ENCODE measurements at regions not wholly inside any gene's neighbourhood (a gene's known extent, or its start where the extent isn't known, plus 50 kb on each side); places are given as distances from the start of the nearest gene placed in this dataset.

DNA sequence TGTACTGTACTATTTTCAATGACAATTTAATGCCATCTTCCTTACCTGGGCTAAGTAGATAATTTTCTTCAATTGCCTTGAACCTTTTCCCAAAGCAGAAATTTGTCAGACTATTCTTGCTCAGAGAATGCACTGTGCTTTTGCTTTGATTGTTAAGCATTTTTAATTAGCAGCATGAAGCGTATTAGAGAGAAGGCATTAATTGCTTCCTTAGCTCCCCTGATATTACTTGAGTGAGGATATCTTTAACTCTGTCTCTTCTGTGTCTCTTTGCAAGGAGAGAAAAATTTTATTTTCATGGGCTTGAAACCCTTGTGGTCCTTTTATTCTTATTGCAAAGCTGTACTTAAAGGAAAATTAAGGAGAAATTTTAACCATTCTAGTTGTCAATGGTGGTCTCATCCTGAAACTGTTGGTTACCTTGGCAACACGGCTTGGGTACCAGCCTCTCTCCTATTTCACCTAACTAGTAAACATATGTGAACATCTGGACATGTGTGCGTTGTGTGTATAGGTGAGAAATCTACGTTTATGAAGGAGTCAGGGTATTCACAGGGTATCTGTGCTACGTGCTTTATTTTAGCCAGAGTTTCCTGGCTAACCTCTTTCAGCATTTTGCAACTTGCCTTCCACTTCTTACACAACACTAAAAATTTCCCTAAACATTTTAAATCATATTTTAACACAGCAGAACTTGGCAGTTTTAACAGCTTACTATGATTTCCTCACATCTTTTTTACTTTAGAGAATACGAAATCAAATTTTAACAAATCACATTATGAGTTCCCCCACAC, 225.5 kb downstream of the KLF5 start:
- Histone ChIP-seq H3K4me3 (ENCODE audit: low read length) (no peak overlapping the region), H3K9ac (ENCODE audit: low read length) (no peak overlapping the region), H3K79me2 (ENCODE audit: low read length) (no peaks in the 10 kb centered on the region), H4K20me1 (ENCODE audit: insufficient read depth, low read depth, low read length) (no peaks in the 10 kb centered on the region), H3K4me1 (ENCODE audit: low read length) (no peaks in the 10 kb centered on the region), H3K9me2 (replicated peaks; ENCODE audit: insufficient read depth, low read length) (no peaks in the 10 kb centered on the region), H2AFZ (ENCODE audit: low read length) (no peak overlapping the region), H3K36me3 (ENCODE audit: insufficient read depth, low read length) (no peaks in the 10 kb centered on the region), H3K4me2 (ENCODE audit: low read depth, low read length, poor library complexity, severe bottlenecking) (no peak overlapping the region), H3K9me3 (ENCODE audit: low read length) (no peaks in the 10 kb centered on the region), H3K27ac (ENCODE audit: low read length) (no peak overlapping the region), H3K27me3 (ENCODE audit: low read length) (no peaks in the 10 kb centered on the region)
- DNase-seq: no peak

DNA sequence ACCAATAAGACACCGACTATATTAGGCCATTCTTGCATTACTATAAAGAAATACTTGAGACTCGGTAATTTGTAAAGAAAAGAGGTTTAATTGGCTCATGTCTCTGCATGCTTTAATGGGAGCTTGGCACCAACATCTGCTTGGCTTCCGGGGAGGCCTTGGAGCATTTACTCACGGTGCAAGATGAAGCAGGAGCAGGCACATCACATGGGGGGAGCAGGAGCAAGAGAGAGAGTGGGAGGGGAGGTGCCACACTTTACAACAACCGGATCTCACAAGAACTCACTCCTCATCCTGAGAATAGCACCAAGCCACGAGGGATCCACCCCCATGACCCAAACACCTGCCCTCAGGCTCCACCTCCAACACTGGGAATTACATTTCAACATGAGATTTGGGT, 224.8 kb downstream of the KLF5 start:
- no peaks in the 10 kb centered on the region for H3K36me3 ChIP-seq (ENCODE audit: insufficient read depth, low read length)

DNA sequence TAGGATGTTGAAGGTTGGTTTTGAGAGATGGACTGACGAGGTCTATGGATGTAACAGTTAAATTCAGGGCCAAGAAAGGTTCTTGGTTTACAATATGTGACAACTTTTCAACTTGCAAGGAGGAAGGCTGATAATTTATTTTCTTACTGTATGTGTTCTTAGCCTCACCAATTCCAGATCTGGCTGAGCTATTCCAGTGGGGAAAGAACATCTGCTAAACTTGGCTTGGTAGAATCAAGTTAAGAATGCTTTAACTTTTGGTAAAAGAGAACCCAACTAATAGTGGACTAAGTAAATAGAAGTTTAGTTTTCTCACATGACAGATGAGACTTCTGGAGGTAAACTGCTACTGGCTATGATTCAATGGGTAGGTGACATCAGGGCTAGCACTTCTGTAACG, 222.9 kb downstream of the KLF5 start:
- no peaks in the 10 kb centered on the region for H3K9me3 ChIP-seq (ENCODE audit: low read length)
- H3K27ac ChIP-seq (ENCODE audit: low read length): no peak overlapping the region
- no peak for DNase-seq
- no peaks in the 10 kb centered on the region for H3K9me2 ChIP-seq (replicated peaks; ENCODE audit: insufficient read depth, low read length)
- H3K36me3 ChIP-seq (ENCODE audit: insufficient read depth, low read length): no peaks in the 10 kb centered on the region
- no peaks in the 10 kb centered on the region for H3K27me3 ChIP-seq (ENCODE audit: low read length)
- no peaks in the 10 kb centered on the region for H3K79me2 ChIP-seq (ENCODE audit: low read length)
- H3K4me2 ChIP-seq (ENCODE audit: low read depth, low read length, poor library complexity, severe bottlenecking): no peak overlapping the region
- no peaks in the 10 kb centered on the region for H4K20me1 ChIP-seq (ENCODE audit: insufficient read depth, low read depth, low read length)
- H3K4me1 ChIP-seq (ENCODE audit: low read length): no peaks in the 10 kb centered on the region
- H3K4me3 ChIP-seq (ENCODE audit: low read length): no peak overlapping the region
- no peak overlapping the region for H2AFZ ChIP-seq (ENCODE audit: low read length)
- H3K9ac ChIP-seq (ENCODE audit: low read length): no peak overlapping the region

More for the DNA sequence above, 224.8 kb downstream of the KLF5 start:
- H3K9me3 ChIP-seq (ENCODE audit: low read length): no peaks in the 10 kb centered on the region
- H3K9ac ChIP-seq (ENCODE audit: low read length): no peak overlapping the region
- no peak overlapping the region for H3K4me2 ChIP-seq (ENCODE audit: low read depth, low read length, poor library complexity, severe bottlenecking)
- H3K4me1 ChIP-seq (ENCODE audit: low read length): no peaks in the 10 kb centered on the region
- H3K79me2 ChIP-seq (ENCODE audit: low read length): no peaks in the 10 kb centered on the region
- H3K27ac ChIP-seq (ENCODE audit: low read length): no peak overlapping the region
- H3K9me2 ChIP-seq (replicated peaks; ENCODE audit: insufficient read depth, low read length): no peaks in the 10 kb centered on the region
- no peak for DNase-seq
- H3K27me3 ChIP-seq (ENCODE audit: low read length): no peaks in the 10 kb centered on the region
- H2AFZ ChIP-seq (ENCODE audit: low read length): no peak overlapping the region
- no peak overlapping the region for H3K4me3 ChIP-seq (ENCODE audit: low read length)
- no peaks in the 10 kb centered on the region for H4K20me1 ChIP-seq (ENCODE audit: insufficient read depth, low read depth, low read length)

DNA sequence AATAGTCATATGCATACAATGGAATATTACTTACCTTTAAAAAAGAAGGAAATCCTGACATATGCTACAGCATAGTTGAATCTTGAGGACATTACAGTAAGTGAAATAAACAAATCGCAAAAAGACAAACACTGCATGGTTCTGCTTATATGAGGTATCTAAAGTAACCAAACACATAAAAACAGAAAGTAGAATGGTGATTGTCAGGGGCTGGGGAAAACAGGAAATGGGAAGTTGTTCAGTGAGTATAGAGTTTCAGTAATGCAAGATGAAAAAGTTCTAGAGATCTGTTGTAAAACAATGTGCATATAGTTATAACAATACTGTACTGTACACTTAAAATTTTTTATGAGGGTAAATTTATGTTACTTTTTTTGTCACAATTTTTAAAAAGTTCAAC, 219.4 kb downstream of the KLF5 start:
- H3K27ac ChIP-seq (ENCODE audit: low read length): no peak overlapping the region
- H3K79me2 ChIP-seq (ENCODE audit: low read length): no peaks in the 10 kb centered on the region
- DNase-seq: no peak
- no peaks in the 10 kb centered on the region for H3K36me3 ChIP-seq (ENCODE audit: insufficient read depth, low read length)
- H4K20me1 ChIP-seq (ENCODE audit: insufficient read depth, low read depth, low read length): no peaks in the 10 kb centered on the region
- H2AFZ ChIP-seq (ENCODE audit: low read length): no peak overlapping the region
- no peaks in the 10 kb centered on the region for H3K4me1 ChIP-seq (ENCODE audit: low read length)
- H3K9me2 ChIP-seq (replicated peaks; ENCODE audit: insufficient read depth, low read length): no peaks in the 10 kb centered on the region
- H3K9me3 ChIP-seq (ENCODE audit: low read length): no peaks in the 10 kb centered on the region
- H3K4me2 ChIP-seq (ENCODE audit: low read depth, low read length, poor library complexity, severe bottlenecking): no peak overlapping the region
- H3K9ac ChIP-seq (ENCODE audit: low read length): no peak overlapping the region
- H3K27me3 ChIP-seq (ENCODE audit: low read length): no peaks in the 10 kb centered on the region
- H3K4me3 ChIP-seq (ENCODE audit: low read length): no peak overlapping the region

DNA sequence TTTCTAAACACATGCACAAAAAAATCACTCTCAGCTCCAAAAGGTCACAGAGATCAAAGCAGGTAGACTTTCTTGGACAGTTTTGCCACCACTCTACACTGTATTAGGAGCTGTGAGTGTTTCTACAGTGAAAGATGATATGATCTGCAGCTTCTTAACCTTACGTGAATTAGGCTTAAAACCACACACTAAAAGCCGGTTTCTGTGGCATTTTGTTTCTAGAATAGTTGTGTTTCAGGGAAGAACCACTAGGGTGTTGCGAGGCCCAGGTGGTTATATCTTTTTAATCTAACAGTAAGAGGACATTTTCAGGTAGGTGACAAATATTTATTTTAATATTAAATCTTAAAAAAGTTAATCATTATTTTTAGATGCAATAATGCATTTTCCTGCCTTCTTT, 216.4 kb downstream of the KLF5 start:
- H3K9me3 ChIP-seq (ENCODE audit: low read length): no peaks in the 10 kb centered on the region
- H3K36me3 ChIP-seq (ENCODE audit: insufficient read depth, low read length): no peaks in the 10 kb centered on the region
- no peaks in the 10 kb centered on the region for H3K27me3 ChIP-seq (ENCODE audit: low read length)
- no peak overlapping the region for H3K4me2 ChIP-seq (ENCODE audit: low read depth, low read length, poor library complexity, severe bottlenecking)
- H3K79me2 ChIP-seq (ENCODE audit: low read length): no peaks in the 10 kb centered on the region
- no peak for DNase-seq
- no peak overlapping the region for H3K4me3 ChIP-seq (ENCODE audit: low read length)
- H3K9ac ChIP-seq (ENCODE audit: low read length): no peak overlapping the region
- H2AFZ ChIP-seq (ENCODE audit: low read length): no peak overlapping the region
- no peaks in the 10 kb centered on the region for H4K20me1 ChIP-seq (ENCODE audit: insufficient read depth, low read depth, low read length)
- H3K27ac ChIP-seq (ENCODE audit: low read length): no peak overlapping the region
- no peaks in the 10 kb centered on the region for H3K9me2 ChIP-seq (replicated peaks; ENCODE audit: insufficient read depth, low read length)
- H3K4me1 ChIP-seq (ENCODE audit: low read length): no peaks in the 10 kb centered on the region

DNA sequence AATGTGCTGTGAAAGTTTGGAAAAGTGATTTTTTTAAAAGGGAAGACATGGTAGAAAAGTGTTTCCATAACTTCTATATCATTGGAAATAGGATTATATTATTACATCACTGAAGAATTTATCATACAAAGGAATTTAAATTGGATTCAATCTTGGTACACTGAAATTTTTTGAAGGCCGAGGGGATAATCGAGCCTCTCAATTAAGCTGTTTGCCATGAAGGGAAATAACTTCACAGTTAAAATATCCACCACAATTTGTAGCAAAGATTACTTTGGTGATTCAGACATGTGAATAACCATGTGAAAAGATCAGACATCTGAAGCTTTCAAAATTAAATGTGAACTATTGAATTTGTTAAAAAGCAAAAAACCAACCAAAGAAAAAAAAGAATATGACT, 215.3 kb downstream of the KLF5 start:
- Histone ChIP-seq H3K36me3 (ENCODE audit: insufficient read depth, low read length) (no peaks in the 10 kb centered on the region), H3K27me3 (ENCODE audit: low read length) (no peaks in the 10 kb centered on the region), H3K4me1 (ENCODE audit: low read length) (no peaks in the 10 kb centered on the region), H3K9me3 (ENCODE audit: low read length) (no peaks in the 10 kb centered on the region), H4K20me1 (ENCODE audit: insufficient read depth, low read depth, low read length) (no peaks in the 10 kb centered on the region), H2AFZ (ENCODE audit: low read length) (no peak overlapping the region), H3K9me2 (replicated peaks; ENCODE audit: insufficient read depth, low read length) (no peaks in the 10 kb centered on the region), H3K27ac (ENCODE audit: low read length) (no peak overlapping the region), H3K4me3 (ENCODE audit: low read length) (no peak overlapping the region), H3K9ac (ENCODE audit: low read length) (no peak overlapping the region), H3K79me2 (ENCODE audit: low read length) (no peaks in the 10 kb centered on the region), H3K4me2 (ENCODE audit: low read depth, low read length, poor library complexity, severe bottlenecking) (no peak overlapping the region)
- DNase-seq: no peak

DNA sequence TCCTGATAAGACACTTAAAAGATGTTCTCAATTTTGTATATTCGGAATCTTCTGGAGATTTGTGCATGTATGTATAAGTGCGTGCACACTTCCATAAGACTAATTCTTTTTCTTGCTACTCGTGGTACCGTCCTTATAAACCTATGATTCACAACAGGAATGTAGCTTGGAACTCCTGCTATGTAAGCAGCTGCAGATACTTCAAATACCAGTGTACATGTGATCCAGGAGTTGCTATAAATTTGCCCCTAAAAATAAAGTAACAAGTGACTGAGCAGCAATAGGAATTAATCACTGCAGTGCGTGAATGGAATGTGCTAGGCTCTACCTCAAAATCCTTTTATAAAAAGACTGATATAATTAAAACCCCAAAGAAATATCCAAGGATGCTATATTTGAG, 214.9 kb downstream of the KLF5 start:
- H3K9me2 ChIP-seq (replicated peaks; ENCODE audit: insufficient read depth, low read length): no peaks in the 10 kb centered on the region

DNA sequence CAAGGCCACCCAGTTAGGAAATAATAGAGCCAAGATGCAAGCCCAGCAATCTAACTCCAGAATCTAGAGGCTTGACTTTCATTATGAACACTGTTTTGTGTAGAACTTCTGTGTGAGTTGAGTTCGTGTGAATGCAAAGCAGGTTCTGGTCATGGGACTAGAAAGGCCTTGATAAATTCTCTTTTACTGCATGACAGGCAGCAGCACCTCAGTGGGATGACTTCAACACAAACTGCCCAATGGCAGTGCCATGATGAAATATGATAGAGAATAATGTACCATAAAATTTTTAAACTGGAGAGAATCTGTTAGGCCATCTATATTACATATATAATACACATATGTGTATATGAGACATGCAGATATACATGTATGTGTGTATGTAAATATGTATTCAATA, 214.5 kb downstream of the KLF5 start:
- Histone ChIP-seq H3K9me3 (ENCODE audit: low read length) (no peaks in the 10 kb centered on the region), H3K79me2 (ENCODE audit: low read length) (no peaks in the 10 kb centered on the region), H3K9ac (ENCODE audit: low read length) (no peak overlapping the region), H3K4me1 (ENCODE audit: low read length) (no peaks in the 10 kb centered on the region), H3K4me2 (ENCODE audit: low read depth, low read length, poor library complexity, severe bottlenecking) (no peak overlapping the region), H2AFZ (ENCODE audit: low read length) (no peak overlapping the region), H3K27me3 (ENCODE audit: low read length) (no peaks in the 10 kb centered on the region), H4K20me1 (ENCODE audit: insufficient read depth, low read depth, low read length) (no peaks in the 10 kb centered on the region), H3K36me3 (ENCODE audit: insufficient read depth, low read length) (no peaks in the 10 kb centered on the region), H3K9me2 (replicated peaks; ENCODE audit: insufficient read depth, low read length) (no peaks in the 10 kb centered on the region), H3K4me3 (ENCODE audit: low read length) (no peak overlapping the region), H3K27ac (ENCODE audit: low read length) (no peak overlapping the region)
- no peak for DNase-seq

More for the DNA sequence above, 214.9 kb downstream of the KLF5 start:
- Histone ChIP-seq H3K27me3 (ENCODE audit: low read length) (no peaks in the 10 kb centered on the region), H3K4me2 (ENCODE audit: low read depth, low read length, poor library complexity, severe bottlenecking) (no peak overlapping the region), H3K36me3 (ENCODE audit: insufficient read depth, low read length) (no peaks in the 10 kb centered on the region), H3K4me3 (ENCODE audit: low read length) (no peak overlapping the region), H3K4me1 (ENCODE audit: low read length) (no peaks in the 10 kb centered on the region), H4K20me1 (ENCODE audit: insufficient read depth, low read depth, low read length) (no peaks in the 10 kb centered on the region), H3K9ac (ENCODE audit: low read length) (no peak overlapping the region), H3K27ac (ENCODE audit: low read length) (no peak overlapping the region), H2AFZ (ENCODE audit: low read length) (no peak overlapping the region), H3K79me2 (ENCODE audit: low read length) (no peaks in the 10 kb centered on the region), H3K9me3 (ENCODE audit: low read length) (no peaks in the 10 kb centered on the region)
- DNase-seq: no peak
